ENCODE measurements at regions not wholly inside any gene's neighbourhood (a gene's known extent, or its start where the extent isn't known, plus 50 kb on each side); places are given as distances from the start of the nearest gene placed in this dataset.

DNA sequence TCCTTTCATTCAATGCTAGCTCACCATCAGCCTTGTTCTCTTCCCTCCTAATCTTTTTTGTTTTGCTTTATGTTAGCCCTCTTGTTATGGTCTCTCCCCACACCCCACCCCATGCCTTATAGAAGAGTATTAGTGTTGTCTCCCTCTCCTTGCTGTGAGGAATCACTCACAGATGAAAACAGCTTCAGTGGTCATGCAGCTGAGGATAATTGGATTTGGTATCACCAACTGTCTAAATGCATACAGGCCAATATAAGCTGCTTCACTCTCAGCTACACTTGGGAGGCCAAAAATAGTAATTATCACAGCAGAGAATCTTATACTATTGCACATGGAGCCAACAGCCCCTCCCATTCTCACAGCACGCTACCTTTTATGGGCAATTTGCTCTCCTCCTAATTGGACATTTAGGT, 494.6 kb upstream of the FAM241A start:
- Histone ChIP-seq H3K27ac (ENCODE audit: control insufficient read depth, insufficient read depth) (no peak overlapping the region), H2AFZ (ENCODE audit: control insufficient read depth, low read depth, low read length) (no peak overlapping the region), H3K9ac (ENCODE audit: control insufficient read depth, insufficient read depth, low read length) (no peak overlapping the region), H3K27me3 (replicated peaks in 1 of 2; ENCODE audit: control insufficient read depth in 2 of 2, insufficient read depth in 2 of 2, low read length in 1 of 2) (no peaks in the 10 kb centered on the region), H3K79me2 (ENCODE audit: control insufficient read depth, insufficient read depth, low read length) (no peaks in the 10 kb centered on the region), H3K9me3 (replicated peaks; ENCODE audit: control insufficient read depth, insufficient read depth, low read length) (no peaks in the 10 kb centered on the region), H3K36me3 (ENCODE audit: control insufficient read depth in 2 of 2, insufficient read depth in 2 of 2, low read length in 1 of 2) (no peaks in the 10 kb centered on the region), H3K4me1 (ENCODE audit: control insufficient read depth, insufficient read depth, low read length) (no peaks in the 10 kb centered on the region), H3K4me2 (ENCODE audit: control insufficient read depth, insufficient read depth) (no peak overlapping the region), H3K4me3 (no peak overlapping the region), H4K20me1 (ENCODE audit: control insufficient read depth, insufficient read depth) (no peaks in the 10 kb centered on the region)
- in situ Hi-C loops (cut with MboI), result no loop called here
- ChIA-PET RAD21 (ENCODE audit: unreplicated experiment) (no interaction called here), SMC1A (ENCODE audit: uncharacterized antibody, unreplicated experiment) (no interaction called here), CTCF (interaction anchor here (0.9 to 1.5 kb wide), 5 partner anchors 9 to 380 kb away, joined by 3 to 6 read pairs (median 3); no protein-coding TSS in a partner anchor), POLR2A (no interaction called here)
- FAIRE-seq, result no peak
- 24% methylated on average over 1 of the region's 1 CpG for WGBS (ENCODE audit: insufficient coverage, insufficient replicate concordance, low lambda C conversion rate, missing lambda C conversion rate)
- no peak for DNase-seq (ENCODE audit: low read depth, low spot score)
- TF ChIP-seq NBN (IDR thresholded peaks at IDR 0.05), result no peak
- no peak for TF ChIP-seq CREB1 (IDR thresholded peaks at IDR 0.05; ENCODE audit: low read depth)
- TF ChIP-seq SMAD1 (IDR thresholded peaks at IDR 0.05; ENCODE audit: low read depth, partially characterized antibody), result no peak
- TF ChIP-seq RUNX3 (IDR thresholded peaks at IDR 0.05; ENCODE audit: low read length), result no peak
- no peak for TF ChIP-seq NRF1 (conservative IDR thresholded peaks at IDR 0.05; ENCODE audit: low read depth, low read length)
- no peak for TF ChIP-seq SP1 (IDR thresholded peaks at IDR 0.05; ENCODE audit: low read depth, low read length)
- TF ChIP-seq, protein P1, sequence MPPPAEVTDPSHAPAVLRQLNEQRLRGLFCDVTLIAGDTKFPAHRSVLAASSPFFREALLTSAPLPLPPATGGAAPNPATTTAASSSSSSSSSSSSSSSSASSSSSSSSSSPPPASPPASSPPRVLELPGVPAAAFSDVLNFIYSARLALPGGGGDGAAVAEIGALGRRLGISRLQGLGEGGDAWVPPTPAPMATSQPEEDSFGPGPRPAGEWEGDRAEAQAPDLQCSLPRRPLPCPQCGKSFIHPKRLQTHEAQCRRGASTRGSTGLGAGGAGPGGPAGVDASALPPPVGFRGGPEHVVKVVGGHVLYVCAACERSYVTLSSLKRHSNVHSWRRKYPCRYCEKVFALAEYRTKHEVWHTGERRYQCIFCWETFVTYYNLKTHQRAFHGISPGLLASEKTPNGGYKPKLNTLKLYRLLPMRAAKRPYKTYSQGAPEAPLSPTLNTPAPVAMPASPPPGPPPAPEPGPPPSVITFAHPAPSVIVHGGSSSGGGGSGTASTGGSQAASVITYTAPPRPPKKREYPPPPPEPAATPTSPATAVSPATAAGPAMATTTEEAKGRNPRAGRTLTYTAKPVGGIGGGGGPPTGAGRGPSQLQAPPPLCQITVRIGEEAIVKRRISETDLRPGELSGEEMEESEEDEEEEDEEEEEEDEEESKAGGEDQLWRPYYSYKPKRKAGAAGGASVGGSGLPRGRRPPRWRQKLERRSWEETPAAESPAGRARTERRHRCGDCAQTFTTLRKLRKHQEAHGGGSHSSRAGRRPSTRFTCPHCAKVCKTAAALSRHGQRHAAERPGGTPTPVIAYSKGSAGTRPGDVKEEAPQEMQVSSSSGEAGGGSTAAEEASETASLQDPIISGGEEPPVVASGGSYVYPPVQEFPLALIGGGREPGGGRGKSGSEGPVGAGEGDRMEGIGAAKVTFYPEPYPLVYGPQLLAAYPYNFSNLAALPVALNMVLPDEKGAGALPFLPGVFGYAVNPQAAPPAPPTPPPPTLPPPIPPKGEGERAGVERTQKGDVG (CRISPR knock-in tag; IDR thresholded peaks at IDR 0.05), result no peak
- ATAC-seq, result no peak
- BruUV-seq (replicated peaks), result no TSS peak
- intact Hi-C loops (cut with micrococcal nuclease; ENCODE audit: unreplicated experiment), result no loop called here
